Fibroblast of gingiva (primary cell): ENCODE measurements at regions not wholly inside any gene's neighbourhood (a gene's known extent, or its start where the extent isn't known, plus 50 kb on each side); places are given as distances from the start of the nearest gene placed in this dataset.
"Not testable (repeated sequence)": the region's sequence is repeated elsewhere in the genome, so short reads cannot be mapped to it uniquely, and the experiment has no call there.

Experiments
- DNase-seq: peaks from one replicate; pipeline ENCODE4 v3.0.0-alpha.2; 2011; ENCODE audit warnings: low read depth

GRCh38 chr13:50156561-50157127 is 141.4 kb downstream of the KCNRG start:
- DNase-seq = peak; percentile 19

GRCh38 chr13:50158385-50159165 is 143.3 kb downstream of the KCNRG start:
- no peak for DNase-seq

- DNase-seq = no peak
These were observed 144.4 kb downstream of the KCNRG start for GRCh38 chr13:50159607-50160006.

- no peak for DNase-seq
These were observed 145.8 kb downstream of the KCNRG start for GRCh38 chr13:50161052-50161451.

GRCh38 chr13:50162001-50162400 is 146.8 kb downstream of the KCNRG start:
- no peak for DNase-seq

GRCh38 chr13:50162567-50162966 is 147.3 kb downstream of the KCNRG start:
- DNase-seq = no peak

GRCh38 chr13:50167224-50167947 is 152.1 kb downstream of the KCNRG start:
- DNase-seq = no peak

- no peak for DNase-seq
These were observed 152.7 kb downstream of the KCNRG start for GRCh38 chr13:50167967-50168366.

- DNase-seq = no peak
These were observed 153.5 kb downstream of the KCNRG start for GRCh38 chr13:50168786-50169185.

- DNase-seq = no peak
These were observed 155.3 kb downstream of the KCNRG start for GRCh38 chr13:50170447-50171037.

- DNase-seq = no peak
These were observed 156.5 kb downstream of the KCNRG start for GRCh38 chr13:50171590-50172282.

GRCh38 chr13:50173045-50173444 is 157.8 kb downstream of the KCNRG start:
- DNase-seq = not testable (repeated sequence)

GRCh38 chr13:50174630-50175029 is 159.4 kb downstream of the KCNRG start:
- no peak for DNase-seq

- no peak for DNase-seq
These were observed 164.7 kb downstream of the KCNRG start for GRCh38 chr13:50179977-50180376.

GRCh38 chr13:50185769-50186763 is 170.8 kb downstream of the KCNRG start:
- DNase-seq = not testable (repeated sequence)

GRCh38 chr13:50187352-50188029 is 172.2 kb downstream of the KCNRG start:
- DNase-seq = no peak

- no peak for DNase-seq
These were observed 173.5 kb downstream of the KCNRG start for GRCh38 chr13:50188696-50189095.

- no peak for DNase-seq
These were observed 174.2 kb downstream of the KCNRG start for GRCh38 chr13:50189450-50189849.

GRCh38 chr13:50191004-50191403 is 175.8 kb downstream of the KCNRG start:
- no peak for DNase-seq

GRCh38 chr13:50192272-50192813 is 177.1 kb downstream of the KCNRG start:
- no peak for DNase-seq
